ENCODE measurements at regions not wholly inside any gene's neighbourhood (a gene's known extent, or its start where the extent isn't known, plus 50 kb on each side); places are given as distances from the start of the nearest gene placed in this dataset.

DNA sequence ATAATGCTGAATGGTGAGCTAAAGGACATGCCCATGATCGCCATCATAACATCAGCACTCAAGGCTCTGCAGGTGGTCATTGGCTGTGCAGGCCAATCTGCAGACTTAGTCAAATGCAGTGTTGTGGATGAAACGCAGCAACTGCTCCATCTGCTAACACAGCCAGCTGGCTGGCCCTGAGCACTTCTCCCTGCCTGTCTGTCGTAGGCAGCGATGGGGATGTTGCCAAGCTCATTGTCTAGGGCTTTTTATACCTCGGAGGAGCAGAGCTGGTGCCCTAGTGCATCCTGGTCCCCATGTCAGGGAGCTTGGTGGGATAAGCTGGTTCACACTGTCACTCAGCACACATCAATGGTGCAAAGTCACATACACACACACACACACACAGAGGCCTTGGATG is 189.4 kb downstream of the TENT4A start:
- Histone ChIP-seq H3K4me3 (ENCODE audit: control extremely low read depth in 1 of 5, extremely low read depth in 1 of 5, insufficient read depth in 1 of 5, low read depth in 2 of 5, low read length in 4 of 5) (no peak overlapping the region), H3K27ac (ENCODE audit: low read length in 2 of 2) (no peak overlapping the region), H2AFZ (ENCODE audit: insufficient read depth, low read depth, low read length, poor library complexity, severe bottlenecking) (no peak overlapping the region), H3K4me1 (ENCODE audit: control insufficient read depth in 2 of 2, insufficient read depth in 2 of 2, low read length in 2 of 2) (no peaks in the 10 kb centered on the region), H3K79me2 (ENCODE audit: control insufficient read depth, insufficient read depth, low read length) (no peaks in the 10 kb centered on the region), H3K36me3 (replicated peaks in 1 of 2; ENCODE audit: control extremely low read depth in 1 of 2, control insufficient read depth in 1 of 2, extremely low read depth in 1 of 2, insufficient read depth in 2 of 2, low read length in 1 of 2) (no peaks in the 10 kb centered on the region), H3K27me3 (replicated peaks in 1 of 4; ENCODE audit: control extremely low read depth in 1 of 4, control insufficient read depth in 3 of 4, insufficient read depth in 4 of 4, low read length in 3 of 4) (no peaks in the 10 kb centered on the region), H3K9ac (ENCODE audit: low read length) (no peak overlapping the region), H3K9me3 (ENCODE audit: control extremely low read depth in 1 of 3, control insufficient read depth in 2 of 3, insufficient read depth in 1 of 3, low read length in 2 of 3) (peaks cover 0 to 21% (median 0%) of the 10 kb centered on the region in 3 donors), H3K4me2 (replicated peaks; ENCODE audit: low read depth, low read length, poor library complexity, severe bottlenecking) (no peak overlapping the region), H4K20me1 (ENCODE audit: control insufficient read depth, insufficient read depth, low read length, poor library complexity, severe bottlenecking) (no peaks in the 10 kb centered on the region)
- no peaks in the 10 kb centered on the region for H3K4me1 Mint-ChIP-seq
- intact Hi-C loops (cut with micrococcal nuclease): no loop called here
- DNase-seq (peak; percentile 4), ATAC-seq (ENCODE audit: low read depth) (no peak)
- no peak overlapping the region for H3K27ac Mint-ChIP-seq
- H3K9me3 Mint-ChIP-seq (ENCODE audit: insufficient read depth): peaks cover 3% of the 10 kb centered on the region
- ChIA-PET POLR2A (no interaction called here), CTCF (no interaction called here)
- H3K27me3 Mint-ChIP-seq: peaks cover 8% of the 10 kb centered on the region
- H3K4me3 Mint-ChIP-seq: no peak overlapping the region
- TF ChIP-seq EZH2 (IDR thresholded peaks at IDR 0.05; ENCODE audit: borderline replicate concordance, insufficient read depth, low read depth, low read length, poor library complexity, severe bottlenecking): no peak
- TF ChIP-seq, protein P1, sequence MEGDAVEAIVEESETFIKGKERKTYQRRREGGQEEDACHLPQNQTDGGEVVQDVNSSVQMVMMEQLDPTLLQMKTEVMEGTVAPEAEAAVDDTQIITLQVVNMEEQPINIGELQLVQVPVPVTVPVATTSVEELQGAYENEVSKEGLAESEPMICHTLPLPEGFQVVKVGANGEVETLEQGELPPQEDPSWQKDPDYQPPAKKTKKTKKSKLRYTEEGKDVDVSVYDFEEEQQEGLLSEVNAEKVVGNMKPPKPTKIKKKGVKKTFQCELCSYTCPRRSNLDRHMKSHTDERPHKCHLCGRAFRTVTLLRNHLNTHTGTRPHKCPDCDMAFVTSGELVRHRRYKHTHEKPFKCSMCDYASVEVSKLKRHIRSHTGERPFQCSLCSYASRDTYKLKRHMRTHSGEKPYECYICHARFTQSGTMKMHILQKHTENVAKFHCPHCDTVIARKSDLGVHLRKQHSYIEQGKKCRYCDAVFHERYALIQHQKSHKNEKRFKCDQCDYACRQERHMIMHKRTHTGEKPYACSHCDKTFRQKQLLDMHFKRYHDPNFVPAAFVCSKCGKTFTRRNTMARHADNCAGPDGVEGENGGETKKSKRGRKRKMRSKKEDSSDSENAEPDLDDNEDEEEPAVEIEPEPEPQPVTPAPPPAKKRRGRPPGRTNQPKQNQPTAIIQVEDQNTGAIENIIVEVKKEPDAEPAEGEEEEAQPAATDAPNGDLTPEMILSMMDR (IDR thresholded peaks at IDR 0.05): no peak
- WGBS (ENCODE audit: insufficient coverage): 83% methylated on average over 4 of the region's 5 CpGs

DNA sequence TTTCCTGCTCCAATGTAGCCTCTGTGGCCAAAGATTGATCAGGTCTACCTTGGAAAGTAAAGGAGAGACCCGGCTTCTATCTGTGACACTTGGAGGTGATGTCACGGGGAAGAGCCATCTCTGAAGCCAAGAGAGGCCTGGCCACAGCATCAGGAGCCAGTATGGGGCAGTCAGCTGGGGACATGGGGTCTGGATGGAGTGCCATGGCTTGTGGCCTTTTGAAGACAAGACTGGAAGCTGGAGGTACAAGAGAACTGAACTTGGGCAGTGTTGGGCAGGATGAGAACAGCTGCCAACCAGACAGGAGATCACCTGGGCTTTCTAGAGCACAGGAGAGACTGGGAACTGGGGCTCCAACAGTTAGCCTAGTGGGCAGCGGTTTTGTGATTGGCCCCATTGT is 190.7 kb downstream of the TENT4A start:
- no peaks in the 10 kb centered on the region for H3K4me1 Mint-ChIP-seq
- intact Hi-C loops (cut with micrococcal nuclease): no loop called here
- Histone ChIP-seq H3K36me3 (replicated peaks in 1 of 2; ENCODE audit: control extremely low read depth in 1 of 2, control insufficient read depth in 1 of 2, extremely low read depth in 1 of 2, insufficient read depth in 2 of 2, low read length in 1 of 2) (no peaks in the 10 kb centered on the region), H4K20me1 (ENCODE audit: control insufficient read depth, insufficient read depth, low read length, poor library complexity, severe bottlenecking) (no peaks in the 10 kb centered on the region), H3K4me2 (replicated peaks; ENCODE audit: low read depth, low read length, poor library complexity, severe bottlenecking) (no peak overlapping the region), H3K79me2 (ENCODE audit: control insufficient read depth, insufficient read depth, low read length) (no peaks in the 10 kb centered on the region), H3K27ac (ENCODE audit: low read length in 2 of 2) (no peak overlapping the region), H3K4me3 (ENCODE audit: control extremely low read depth in 1 of 5, extremely low read depth in 1 of 5, insufficient read depth in 1 of 5, low read depth in 2 of 5, low read length in 4 of 5) (no peak overlapping the region), H3K27me3 (replicated peaks in 1 of 4; ENCODE audit: control extremely low read depth in 1 of 4, control insufficient read depth in 3 of 4, insufficient read depth in 4 of 4, low read length in 3 of 4) (no peaks in the 10 kb centered on the region), H2AFZ (ENCODE audit: insufficient read depth, low read depth, low read length, poor library complexity, severe bottlenecking) (no peak overlapping the region), H3K9ac (ENCODE audit: low read length) (no peak overlapping the region), H3K9me3 (ENCODE audit: control extremely low read depth in 1 of 3, control insufficient read depth in 2 of 3, insufficient read depth in 1 of 3, low read length in 2 of 3) (peaks cover 0 to 18% (median 0%) of the 10 kb centered on the region in 3 donors), H3K4me1 (ENCODE audit: control insufficient read depth in 2 of 2, insufficient read depth in 2 of 2, low read length in 2 of 2) (no peaks in the 10 kb centered on the region)
- no peaks in the 10 kb centered on the region for H3K9me3 Mint-ChIP-seq (ENCODE audit: insufficient read depth)
- DNase-seq (no peak), ATAC-seq (ENCODE audit: low read depth) (no peak)
- TF ChIP-seq, protein P1 (IDR thresholded peaks at IDR 0.05): no peak
- no peak for TF ChIP-seq EZH2 (IDR thresholded peaks at IDR 0.05; ENCODE audit: borderline replicate concordance, insufficient read depth, low read depth, low read length, poor library complexity, severe bottlenecking)
- POLR2A ChIA-PET: no interaction called here
- H3K27ac Mint-ChIP-seq: no peak overlapping the region
- H3K4me3 Mint-ChIP-seq: no peak overlapping the region
- peaks cover 5% of the 10 kb centered on the region for H3K27me3 Mint-ChIP-seq
- WGBS (ENCODE audit: insufficient coverage): 72% methylated on average over 3 of the region's 3 CpGs
- CTCF ChIA-PET: no interaction called here
